ENCODE measurements at regions not wholly inside any gene's neighbourhood (a gene's known extent, or its start where the extent isn't known, plus 50 kb on each side); places are given as distances from the start of the nearest gene placed in this dataset.

GRCh38 chr6:134866563-134866962, 83.3 kb downstream of the ALDH8A1 start:
- DNase-seq = no peak

- DNase-seq = no peak
These were observed 85.3 kb downstream of the ALDH8A1 start for GRCh38 chr6:134864558-134864957.

- DNase-seq = no peak
These were observed 86.0 kb downstream of the ALDH8A1 start for GRCh38 chr6:134863763-134864510.

- no peak for DNase-seq
These were observed 95.5 kb downstream of the ALDH8A1 start for GRCh38 chr6:134854366-134854765.

GRCh38 chr6:134853111-134854055, 96.5 kb downstream of the ALDH8A1 start:
- DNase-seq = no peak

- no peak for DNase-seq
These were observed 98.4 kb downstream of the ALDH8A1 start for GRCh38 chr6:134851548-134851947.

GRCh38 chr6:134850721-134851305, 99.1 kb downstream of the ALDH8A1 start:
- no peak for DNase-seq

- no peak for DNase-seq
These were observed 99.9 kb downstream of the ALDH8A1 start for GRCh38 chr6:134849920-134850447.

GRCh38 chr6:134848076-134848475, 101.8 kb downstream of the ALDH8A1 start:
- no peak for DNase-seq

GRCh38 chr6:134846865-134847264, 103.0 kb downstream of the ALDH8A1 start:
- DNase-seq = no peak

- DNase-seq = no peak
These were observed 103.9 kb downstream of the ALDH8A1 start for GRCh38 chr6:134846031-134846430.

GRCh38 chr6:134844120-134844519, 105.8 kb downstream of the ALDH8A1 start:
- no peak for DNase-seq

GRCh38 chr6:134840086-134840867, 109.6 kb downstream of the ALDH8A1 start:
- no peak for DNase-seq

- no peak for DNase-seq
These were observed 113.9 kb downstream of the ALDH8A1 start for GRCh38 chr6:134835993-134836392.

GRCh38 chr6:134830940-134831339, 119.0 kb downstream of the ALDH8A1 start:
- no peak for DNase-seq

- DNase-seq = no peak
These were observed 119.7 kb downstream of the ALDH8A1 start for GRCh38 chr6:134830194-134830593.

- no peak for DNase-seq
These were observed 121.3 kb downstream of the ALDH8A1 start for GRCh38 chr6:134828641-134829040.

- DNase-seq = no peak
These were observed 122.8 kb downstream of the ALDH8A1 start for GRCh38 chr6:134826889-134827737.

GRCh38 chr6:134823710-134824034, 126.2 kb downstream of the ALDH8A1 start:
- DNase-seq = no peak

GRCh38 chr6:134822920-134823709, 126.8 kb downstream of the ALDH8A1 start:
- DNase-seq = peak; percentile 92
